B cell (primary cell): ENCODE measurements at regions not wholly inside any gene's neighbourhood (a gene's known extent, or its start where the extent isn't known, plus 50 kb on each side); places are given as distances from the start of the nearest gene placed in this dataset.

Source experiments
- CTCF ChIP-seq: fragments of 200-600 bp; IDR thresholded peaks from one replicate; pipeline ENCODE4 v1.8.0; 2022; ENCODE audit warnings: antibody characterized with exemption, mild to moderate bottlenecking
- EZH2 ChIP-seq: IDR thresholded peaks from 2 replicates; pipeline ENCODE4 v1.6.1; 2012; ENCODE audit warnings: borderline replicate concordance, low read depth, mild to moderate bottlenecking, moderate library complexity, low read length; ENCODE audit not compliant: insufficient read depth, poor library complexity, severe bottlenecking

- TF ChIP-seq CTCF (no peak), EZH2 (no peak)
Observed at GRCh38 chr6:1202201-1202600, 109.7 kb upstream of the FOXQ1 start.
